ENCODE measurements at regions not wholly inside any gene's neighbourhood (a gene's known extent, or its start where the extent isn't known, plus 50 kb on each side); places are given as distances from the start of the nearest gene placed in this dataset.

GRCh38 chr20:22216984-22217383 lies 367.4 kb downstream of the FOXA2 start:
- Histone ChIP-seq H3K36me3 (ENCODE audit: control insufficient read depth, insufficient read depth, low read length) (no peaks in the 10 kb centered on the region), H3K27me3 (ENCODE audit: control insufficient read depth, insufficient read depth, low read length) (no peaks in the 10 kb centered on the region), H3K9ac (ENCODE audit: low read depth, low read length) (no peak overlapping the region), H3K9me3 (ENCODE audit: control insufficient read depth, insufficient read depth, low read length) (no peaks in the 10 kb centered on the region), H3K4me1 (ENCODE audit: control insufficient read depth, insufficient read depth, low read length) (peaks cover 4% of the 10 kb centered on the region), H3K4me3 (ENCODE audit: low read depth, low read length) (no peak overlapping the region)

GRCh38 chr20:22214296-22214695 lies 370.1 kb downstream of the FOXA2 start:
- Histone ChIP-seq H3K36me3 (ENCODE audit: control insufficient read depth, insufficient read depth, low read length) (no peaks in the 10 kb centered on the region), H3K27me3 (ENCODE audit: control insufficient read depth, insufficient read depth, low read length) (no peaks in the 10 kb centered on the region), H3K4me3 (ENCODE audit: low read depth, low read length) (no peak overlapping the region), H3K9ac (ENCODE audit: low read depth, low read length) (no peak overlapping the region), H3K9me3 (ENCODE audit: control insufficient read depth, insufficient read depth, low read length) (no peaks in the 10 kb centered on the region), H3K4me1 (ENCODE audit: control insufficient read depth, insufficient read depth, low read length) (peaks cover 2% of the 10 kb centered on the region)

- no peaks in the 10 kb centered on the region for H3K9me3 ChIP-seq (ENCODE audit: control insufficient read depth, insufficient read depth, low read length)
- H3K4me1 ChIP-seq (ENCODE audit: control insufficient read depth, insufficient read depth, low read length) = peaks cover 2% of the 10 kb centered on the region
- H3K27me3 ChIP-seq (ENCODE audit: control insufficient read depth, insufficient read depth, low read length) = no peaks in the 10 kb centered on the region
- H3K9ac ChIP-seq (ENCODE audit: low read depth, low read length) = no peak overlapping the region
- H3K36me3 ChIP-seq (ENCODE audit: control insufficient read depth, insufficient read depth, low read length) = no peaks in the 10 kb centered on the region
- no peak overlapping the region for H3K4me3 ChIP-seq (ENCODE audit: low read depth, low read length)
These were observed 371.1 kb downstream of the FOXA2 start for GRCh38 chr20:22213271-22213670.

- Histone ChIP-seq H3K27me3 (ENCODE audit: control insufficient read depth, insufficient read depth, low read length) (no peaks in the 10 kb centered on the region), H3K36me3 (ENCODE audit: control insufficient read depth, insufficient read depth, low read length) (no peaks in the 10 kb centered on the region), H3K4me3 (ENCODE audit: low read depth, low read length) (no peak overlapping the region)
These were observed 377.1 kb downstream of the FOXA2 start for GRCh38 chr20:22207280-22207679.

GRCh38 chr20:22204801-22205200 lies 379.6 kb downstream of the FOXA2 start:
- Histone ChIP-seq H3K9me3 (ENCODE audit: control insufficient read depth, insufficient read depth, low read length) (no peaks in the 10 kb centered on the region), H3K36me3 (ENCODE audit: control insufficient read depth, insufficient read depth, low read length) (no peaks in the 10 kb centered on the region), H3K27me3 (ENCODE audit: control insufficient read depth, insufficient read depth, low read length) (no peaks in the 10 kb centered on the region), H3K4me1 (ENCODE audit: control insufficient read depth, insufficient read depth, low read length) (no peaks in the 10 kb centered on the region), H3K9ac (ENCODE audit: low read depth, low read length) (no peak overlapping the region), H3K4me3 (ENCODE audit: low read depth, low read length) (no peak overlapping the region)

More at GRCh38 chr20:22207280-22207679, 377.1 kb downstream of the FOXA2 start:
- Histone ChIP-seq H3K9ac (ENCODE audit: low read depth, low read length) (no peak overlapping the region), H3K4me1 (ENCODE audit: control insufficient read depth, insufficient read depth, low read length) (no peaks in the 10 kb centered on the region), H3K9me3 (ENCODE audit: control insufficient read depth, insufficient read depth, low read length) (no peaks in the 10 kb centered on the region)

GRCh38 chr20:22182148-22182547 lies 402.2 kb downstream of the FOXA2 start:
- Histone ChIP-seq H3K4me1 (ENCODE audit: control insufficient read depth, insufficient read depth, low read length) (no peaks in the 10 kb centered on the region), H3K9me3 (ENCODE audit: control insufficient read depth, insufficient read depth, low read length) (no peaks in the 10 kb centered on the region), H3K36me3 (ENCODE audit: control insufficient read depth, insufficient read depth, low read length) (no peaks in the 10 kb centered on the region), H3K9ac (ENCODE audit: low read depth, low read length) (no peak overlapping the region), H3K27me3 (ENCODE audit: control insufficient read depth, insufficient read depth, low read length) (no peaks in the 10 kb centered on the region), H3K4me3 (ENCODE audit: low read depth, low read length) (no peak overlapping the region)

GRCh38 chr20:22180244-22180643 lies 404.1 kb downstream of the FOXA2 start:
- Histone ChIP-seq H3K9ac (ENCODE audit: low read depth, low read length) (no peak overlapping the region), H3K4me1 (ENCODE audit: control insufficient read depth, insufficient read depth, low read length) (no peaks in the 10 kb centered on the region), H3K9me3 (ENCODE audit: control insufficient read depth, insufficient read depth, low read length) (no peaks in the 10 kb centered on the region), H3K27me3 (ENCODE audit: control insufficient read depth, insufficient read depth, low read length) (no peaks in the 10 kb centered on the region), H3K4me3 (ENCODE audit: low read depth, low read length) (no peak overlapping the region), H3K36me3 (ENCODE audit: control insufficient read depth, insufficient read depth, low read length) (no peaks in the 10 kb centered on the region)

GRCh38 chr20:22160101-22160652 lies 424.2 kb downstream of the FOXA2 start:
- Histone ChIP-seq H3K27me3 (ENCODE audit: control insufficient read depth, insufficient read depth, low read length) (no peaks in the 10 kb centered on the region), H3K9me3 (ENCODE audit: control insufficient read depth, insufficient read depth, low read length) (no peaks in the 10 kb centered on the region), H3K4me3 (ENCODE audit: low read depth, low read length) (no peak overlapping the region), H3K4me1 (ENCODE audit: control insufficient read depth, insufficient read depth, low read length) (no peaks in the 10 kb centered on the region), H3K9ac (ENCODE audit: low read depth, low read length) (no peak overlapping the region), H3K36me3 (ENCODE audit: control insufficient read depth, insufficient read depth, low read length) (no peaks in the 10 kb centered on the region)

GRCh38 chr20:22159276-22159675 lies 425.1 kb downstream of the FOXA2 start:
- Histone ChIP-seq H3K36me3 (ENCODE audit: control insufficient read depth, insufficient read depth, low read length) (no peaks in the 10 kb centered on the region), H3K27me3 (ENCODE audit: control insufficient read depth, insufficient read depth, low read length) (no peaks in the 10 kb centered on the region), H3K9ac (ENCODE audit: low read depth, low read length) (no peak overlapping the region), H3K9me3 (ENCODE audit: control insufficient read depth, insufficient read depth, low read length) (no peaks in the 10 kb centered on the region), H3K4me3 (ENCODE audit: low read depth, low read length) (no peak overlapping the region), H3K4me1 (ENCODE audit: control insufficient read depth, insufficient read depth, low read length) (no peaks in the 10 kb centered on the region)

GRCh38 chr20:22127587-22127986 lies 422.1 kb downstream of the PAX1 start:
- Histone ChIP-seq H3K4me1 (ENCODE audit: control insufficient read depth, insufficient read depth, low read length) (no peaks in the 10 kb centered on the region), H3K9me3 (ENCODE audit: control insufficient read depth, insufficient read depth, low read length) (no peaks in the 10 kb centered on the region), H3K4me3 (ENCODE audit: low read depth, low read length) (no peak overlapping the region), H3K9ac (ENCODE audit: low read depth, low read length) (no peak overlapping the region), H3K36me3 (ENCODE audit: control insufficient read depth, insufficient read depth, low read length) (no peaks in the 10 kb centered on the region), H3K27me3 (ENCODE audit: control insufficient read depth, insufficient read depth, low read length) (no peaks in the 10 kb centered on the region)

- Histone ChIP-seq H3K9ac (ENCODE audit: low read depth, low read length) (no peak overlapping the region), H3K9me3 (ENCODE audit: control insufficient read depth, insufficient read depth, low read length) (no peaks in the 10 kb centered on the region), H3K27me3 (ENCODE audit: control insufficient read depth, insufficient read depth, low read length) (no peaks in the 10 kb centered on the region), H3K4me1 (ENCODE audit: control insufficient read depth, insufficient read depth, low read length) (no peaks in the 10 kb centered on the region), H3K4me3 (ENCODE audit: low read depth, low read length) (no peak overlapping the region), H3K36me3 (ENCODE audit: control insufficient read depth, insufficient read depth, low read length) (no peaks in the 10 kb centered on the region)
These were observed 401.0 kb downstream of the PAX1 start for GRCh38 chr20:22106308-22106938.

- Histone ChIP-seq H3K4me3 (ENCODE audit: low read depth, low read length) (no peak overlapping the region), H3K9me3 (ENCODE audit: control insufficient read depth, insufficient read depth, low read length) (no peaks in the 10 kb centered on the region), H3K4me1 (ENCODE audit: control insufficient read depth, insufficient read depth, low read length) (no peaks in the 10 kb centered on the region), H3K27me3 (ENCODE audit: control insufficient read depth, insufficient read depth, low read length) (no peaks in the 10 kb centered on the region), H3K36me3 (ENCODE audit: control insufficient read depth, insufficient read depth, low read length) (no peaks in the 10 kb centered on the region), H3K9ac (ENCODE audit: low read depth, low read length) (no peak overlapping the region)
These were observed 396.1 kb downstream of the PAX1 start for GRCh38 chr20:22101606-22102005.

Data from iPS-15b (cell line).